HEK293 (cell line): ENCODE measurements at regions not wholly inside any gene's neighbourhood (a gene's known extent, or its start where the extent isn't known, plus 50 kb on each side); places are given as distances from the start of the nearest gene placed in this dataset.

ENCODE experiments used
- CTCF ChIA-PET: fragments of 350-600 bp; formaldehyde crosslinking; extraction: SDS; loops from one replicate; lab custom pipeline; 2021; ENCODE audit warnings: antibody characterized with exemption; lab: Yijun Ruan, JAX
- POLR2A ChIA-PET: fragments of 300-600 bp; formaldehyde crosslinking; extraction: SDS; loops from one replicate; lab custom pipeline; 2020; ENCODE audit warnings: antibody characterized with exemption, inconsistent platforms; lab: Yijun Ruan, JAX
- H3K27ac ChIP-seq: fragments of 200-500 bp; sonication (Bioruptor generic); 2 replicates; pipeline ENCODE4 v1.5.1; 2014; ENCODE audit warnings: low read depth, low read length, control low read depth, inconsistent platforms; ENCODE audit errors: extremely low read depth
- H3K36me3 ChIP-seq, 2 experiments: fragments of 200-500 bp in 1 of 2; sonication (Bioruptor generic) in 1 of 2; 1 replicate in 1 of 2; 2 replicates in 1 of 2; pipeline ENCODE4 v1.5.1; 2014 to 2017; ENCODE audit warnings: inconsistent platforms in 2 of 2, low read length in 2 of 2; ENCODE audit not compliant: control insufficient read depth in 2 of 2, insufficient read depth in 1 of 2
- H3K4me1 ChIP-seq: fragments of 200-500 bp; sonication (Bioruptor generic); 2 replicates; pipeline ENCODE4 v1.5.1; 2014; ENCODE audit warnings: mild to moderate bottlenecking, low read length, inconsistent platforms; ENCODE audit not compliant: control insufficient read depth, insufficient read depth
- H3K4me3 ChIP-seq: 2 replicates; pipeline ENCODE4 v1.5.1; 2011; ENCODE audit warnings: low read depth, mild to moderate bottlenecking, control low read depth, low read length, moderate library complexity
- H3K9me3 ChIP-seq: fragments of 200-500 bp; sonication (Bioruptor generic); 2 replicates; pipeline ENCODE4 v1.5.1; 2014; ENCODE audit warnings: low read depth, low read length, inconsistent platforms; ENCODE audit not compliant: control insufficient read depth, insufficient read depth
- HOXC10 ChIP-seq: sonication (generic); formaldehyde crosslinking; IDR thresholded peaks from 2 replicates; pipeline ENCODE4 v1.8.1; 2023; ENCODE audit warnings: mild to moderate bottlenecking, missing genetic modification reagents
- MEIS1 ChIP-seq: sonication (generic); formaldehyde crosslinking; IDR thresholded peaks from 2 replicates; pipeline ENCODE4 v1.8.1; 2022; ENCODE audit warnings: missing genetic modification reagents, mild to moderate bottlenecking, borderline replicate concordance
- YY1 ChIP-seq: fragments of 450-650 bp; formaldehyde crosslinking; IDR thresholded peaks from 2 replicates; pipeline ENCODE4 v1.5.1; 2018; ENCODE audit warnings: missing biosample characterization, missing genetic modification characterization
- ZBTB20 ChIP-seq: fragments of 450-650 bp; formaldehyde crosslinking; IDR thresholded peaks from 2 replicates; pipeline ENCODE4 v1.5.1; 2016; ENCODE audit warnings: missing biosample characterization, missing genetic modification characterization
- ZBTB8A ChIP-seq: fragments of 450-650 bp; formaldehyde crosslinking; IDR thresholded peaks from 2 replicates; pipeline ENCODE4 v1.5.1; 2016; ENCODE audit warnings: missing biosample characterization, missing genetic modification characterization
- ZNF48 ChIP-seq: fragments of 450-650 bp; formaldehyde crosslinking; IDR thresholded peaks from 2 replicates; pipeline ENCODE4 v1.5.1; 2016; ENCODE audit warnings: missing biosample characterization, missing genetic modification characterization
- ZNF549 ChIP-seq: fragments of 450-650 bp; IDR thresholded peaks from 2 replicates; pipeline ENCODE4 v1.5.1; 2018; ENCODE audit warnings: missing biosample characterization, missing genetic modification characterization, mild to moderate bottlenecking, inconsistent platforms, moderate library complexity
- ZNF571 ChIP-seq: fragments of 450-650 bp; formaldehyde crosslinking; IDR thresholded peaks from 2 replicates; pipeline ENCODE4 v1.5.0; 2017; ENCODE audit warnings: missing biosample characterization, missing genetic modification characterization
- ZNF621 ChIP-seq: fragments of 450-650 bp; formaldehyde crosslinking; IDR thresholded peaks from 2 replicates; pipeline ENCODE4 v1.5.1; 2017; ENCODE audit warnings: missing biosample characterization, missing genetic modification characterization
- ZNF629 ChIP-seq: fragments of 450-650 bp; formaldehyde crosslinking; IDR thresholded peaks from 2 replicates; pipeline ENCODE4 v1.5.1; 2017; ENCODE audit warnings: missing biosample characterization, missing genetic modification characterization
- ZNF670 ChIP-seq: fragments of 450-650 bp; formaldehyde crosslinking; IDR thresholded peaks from 2 replicates; pipeline ENCODE4 v1.5.1; 2016; ENCODE audit warnings: missing biosample characterization, missing genetic modification characterization, low read depth
- ZNF785 ChIP-seq: fragments of 450-650 bp; formaldehyde crosslinking; IDR thresholded peaks from 2 replicates; pipeline ENCODE4 v1.5.1; 2016; ENCODE audit warnings: missing biosample characterization, missing genetic modification characterization
- TF ChIP-seq, protein P1 (sequence below): fragments of 450-650 bp; formaldehyde crosslinking; IDR thresholded peaks from 2 replicates; pipeline ENCODE4 v1.5.1; 2016; ENCODE audit warnings: missing biosample characterization, missing genetic modification characterization
- TF ChIP-seq, protein P2 (sequence below): fragments of 450-650 bp; formaldehyde crosslinking; IDR thresholded peaks from 2 replicates; pipeline ENCODE4 v1.5.1; 2016; ENCODE audit warnings: missing biosample characterization, missing genetic modification characterization
- TF ChIP-seq, protein P3 (sequence below): fragments of 450-650 bp; formaldehyde crosslinking; IDR thresholded peaks from 2 replicates; pipeline ENCODE4 v1.5.1; 2016; ENCODE audit warnings: missing biosample characterization, missing genetic modification characterization
- TF ChIP-seq, protein P4 (sequence below): fragments of 450-650 bp; formaldehyde crosslinking; IDR thresholded peaks from 2 replicates; pipeline ENCODE4 v1.5.1; 2016; ENCODE audit warnings: missing biosample characterization, missing genetic modification characterization
- TF ChIP-seq, protein P5 (sequence below): fragments of 450-650 bp; formaldehyde crosslinking; IDR thresholded peaks from 2 replicates; pipeline ENCODE4 v1.5.1; 2016; ENCODE audit warnings: missing biosample characterization, missing genetic modification characterization, low read depth

DNA sequence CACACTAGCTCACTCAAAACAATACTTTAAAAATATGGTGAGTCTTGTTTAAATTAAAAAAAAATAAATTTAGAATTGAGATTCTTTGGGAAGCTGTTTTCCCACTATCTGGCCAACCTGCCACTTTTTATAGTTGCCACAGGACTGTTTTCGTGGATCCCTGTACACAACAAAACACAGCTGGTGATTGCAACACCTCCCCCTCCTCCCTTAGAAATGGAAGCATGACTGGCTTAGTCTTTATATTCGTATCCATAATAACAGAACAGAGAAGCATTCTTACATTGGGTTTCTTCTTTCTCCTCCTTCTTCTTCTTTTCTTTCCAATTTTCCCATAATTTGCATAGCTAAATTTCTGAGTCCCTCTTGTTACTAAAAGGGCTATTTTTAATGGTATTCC is 79.5 kb upstream of the GJB6 start:
- no peaks in the 10 kb centered on the region for H3K36me3 ChIP-seq
- H3K27ac ChIP-seq, result no peak overlapping the region
- H3K9me3 ChIP-seq, result no peaks in the 10 kb centered on the region
- ChIA-PET CTCF (no interaction called here), POLR2A (no interaction called here)
- H3K4me3 ChIP-seq, result no peak overlapping the region
- TF ChIP-seq, protein P1, sequence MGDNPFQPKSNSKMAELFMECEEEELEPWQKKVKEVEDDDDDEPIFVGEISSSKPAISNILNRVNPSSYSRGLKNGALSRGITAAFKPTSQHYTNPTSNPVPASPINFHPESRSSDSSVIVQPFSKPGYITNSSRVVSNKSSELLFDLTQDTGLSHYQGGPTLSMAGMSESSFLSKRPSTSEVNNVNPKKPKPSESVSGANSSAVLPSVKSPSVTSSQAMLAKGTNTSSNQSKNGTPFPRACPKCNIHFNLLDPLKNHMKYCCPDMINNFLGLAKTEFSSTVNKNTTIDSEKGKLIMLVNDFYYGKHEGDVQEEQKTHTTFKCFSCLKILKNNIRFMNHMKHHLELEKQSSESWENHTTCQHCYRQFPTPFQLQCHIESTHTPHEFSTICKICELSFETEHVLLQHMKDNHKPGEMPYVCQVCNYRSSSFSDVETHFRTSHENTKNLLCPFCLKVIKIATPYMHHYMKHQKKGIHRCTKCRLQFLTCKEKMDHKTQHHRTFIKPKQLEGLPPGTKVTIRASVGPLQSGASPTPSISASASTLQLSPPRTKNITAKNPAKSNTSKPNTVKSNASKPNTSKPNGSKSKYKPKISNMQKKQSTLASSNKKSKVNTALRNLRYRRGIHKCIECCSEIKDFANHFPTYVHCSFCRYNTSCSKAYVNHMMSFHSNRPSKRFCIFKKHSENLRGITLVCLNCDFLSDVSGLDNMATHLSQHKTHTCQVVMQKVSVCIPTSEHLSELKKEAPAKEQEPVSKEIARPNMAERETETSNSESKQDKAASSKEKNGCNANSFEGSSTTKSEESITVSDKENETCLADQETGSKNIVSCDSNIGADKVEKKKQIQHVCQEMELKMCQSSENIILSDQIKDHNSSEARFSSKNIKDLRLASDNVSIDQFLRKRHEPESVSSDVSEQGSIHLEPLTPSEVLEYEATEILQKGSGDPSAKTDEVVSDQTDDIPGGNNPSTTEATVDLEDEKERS, result no peak
- TF ChIP-seq YY1 (tag by site-specific recombination), result no peak
- TF ChIP-seq, protein P2, sequence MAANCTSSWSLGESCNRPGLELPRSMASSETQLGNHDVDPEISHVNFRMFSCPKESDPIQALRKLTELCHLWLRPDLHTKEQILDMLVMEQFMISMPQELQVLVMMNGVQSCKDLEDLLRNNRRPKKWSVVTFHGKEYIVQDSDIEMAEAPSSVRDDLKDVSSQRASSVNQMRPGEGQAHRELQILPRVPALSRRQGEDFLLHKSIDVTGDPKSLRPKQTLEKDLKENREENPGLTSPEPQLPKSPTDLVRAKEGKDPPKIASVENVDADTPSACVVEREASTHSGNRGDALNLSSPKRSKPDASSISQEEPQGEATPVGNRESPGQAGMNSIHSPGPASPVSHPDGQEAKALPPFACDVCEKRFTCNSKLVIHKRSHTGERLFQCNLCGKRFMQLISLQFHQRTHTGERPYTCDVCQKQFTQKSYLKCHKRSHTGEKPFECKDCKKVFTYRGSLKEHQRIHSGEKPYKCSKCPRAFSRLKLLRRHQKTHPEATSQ, result no peak
- TF ChIP-seq, protein P3, sequence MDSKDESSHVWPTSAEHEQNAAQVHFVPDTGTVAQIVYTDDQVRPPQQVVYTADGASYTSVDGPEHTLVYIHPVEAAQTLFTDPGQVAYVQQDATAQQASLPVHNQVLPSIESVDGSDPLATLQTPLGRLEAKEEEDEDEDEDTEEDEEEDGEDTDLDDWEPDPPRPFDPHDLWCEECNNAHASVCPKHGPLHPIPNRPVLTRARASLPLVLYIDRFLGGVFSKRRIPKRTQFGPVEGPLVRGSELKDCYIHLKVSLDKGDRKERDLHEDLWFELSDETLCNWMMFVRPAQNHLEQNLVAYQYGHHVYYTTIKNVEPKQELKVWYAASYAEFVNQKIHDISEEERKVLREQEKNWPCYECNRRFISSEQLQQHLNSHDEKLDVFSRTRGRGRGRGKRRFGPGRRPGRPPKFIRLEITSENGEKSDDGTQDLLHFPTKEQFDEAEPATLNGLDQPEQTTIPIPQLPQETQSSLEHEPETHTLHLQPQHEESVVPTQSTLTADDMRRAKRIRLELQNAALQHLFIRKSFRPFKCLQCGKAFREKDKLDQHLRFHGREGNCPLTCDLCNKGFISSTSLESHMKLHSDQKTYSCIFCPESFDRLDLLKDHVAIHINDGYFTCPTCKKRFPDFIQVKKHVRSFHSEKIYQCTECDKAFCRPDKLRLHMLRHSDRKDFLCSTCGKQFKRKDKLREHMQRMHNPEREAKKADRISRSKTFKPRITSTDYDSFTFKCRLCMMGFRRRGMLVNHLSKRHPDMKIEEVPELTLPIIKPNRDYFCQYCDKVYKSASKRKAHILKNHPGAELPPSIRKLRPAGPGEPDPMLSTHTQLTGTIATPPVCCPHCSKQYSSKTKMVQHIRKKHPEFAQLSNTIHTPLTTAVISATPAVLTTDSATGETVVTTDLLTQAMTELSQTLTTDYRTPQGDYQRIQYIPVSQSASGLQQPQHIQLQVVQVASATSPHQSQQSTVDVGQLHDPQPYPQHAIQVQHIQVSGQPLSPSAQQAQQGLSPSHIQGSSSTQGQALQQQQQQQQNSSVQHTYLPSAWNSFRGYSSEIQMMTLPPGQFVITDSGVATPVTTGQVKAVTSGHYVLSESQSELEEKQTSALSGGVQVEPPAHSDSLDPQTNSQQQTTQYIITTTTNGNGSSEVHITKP, result no peak
- no peak for TF ChIP-seq MEIS1 (CRISPR knock-in tag)
- H3K4me1 ChIP-seq, result no peaks in the 10 kb centered on the region

DNA sequence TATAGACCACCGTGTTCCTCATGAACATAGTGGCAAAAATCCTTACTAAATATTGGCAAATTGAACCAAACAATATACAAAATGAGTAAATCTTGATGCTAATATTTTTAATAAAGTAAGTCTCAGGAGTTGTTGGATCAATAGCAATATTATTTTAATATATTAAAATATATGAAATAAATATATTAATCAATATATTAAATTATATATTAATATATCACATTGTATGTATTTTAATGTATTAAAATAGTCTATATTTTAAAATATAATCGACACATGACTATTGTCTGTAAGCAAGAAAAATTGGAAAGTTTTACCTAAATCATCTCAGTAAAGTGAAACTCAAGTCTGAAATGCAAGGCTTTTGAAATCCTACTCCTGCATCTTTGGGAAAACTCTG is 78.9 kb upstream of the GJB6 start:
- ChIA-PET POLR2A (no interaction called here), CTCF (no interaction called here)
- H3K4me1 ChIP-seq, result no peaks in the 10 kb centered on the region
- TF ChIP-seq ZBTB20 (tag by site-specific recombination), result no peak
- TF ChIP-seq ZNF629, result no peak
- TF ChIP-seq ZNF621, result no peak
- no peak for TF ChIP-seq ZNF670 (tag by site-specific recombination)
- TF ChIP-seq ZBTB8A (tag by site-specific recombination), result no peak
- TF ChIP-seq, protein P4, sequence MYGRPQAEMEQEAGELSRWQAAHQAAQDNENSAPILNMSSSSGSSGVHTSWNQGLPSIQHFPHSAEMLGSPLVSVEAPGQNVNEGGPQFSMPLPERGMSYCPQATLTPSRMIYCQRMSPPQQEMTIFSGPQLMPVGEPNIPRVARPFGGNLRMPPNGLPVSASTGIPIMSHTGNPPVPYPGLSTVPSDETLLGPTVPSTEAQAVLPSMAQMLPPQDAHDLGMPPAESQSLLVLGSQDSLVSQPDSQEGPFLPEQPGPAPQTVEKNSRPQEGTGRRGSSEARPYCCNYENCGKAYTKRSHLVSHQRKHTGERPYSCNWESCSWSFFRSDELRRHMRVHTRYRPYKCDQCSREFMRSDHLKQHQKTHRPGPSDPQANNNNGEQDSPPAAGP (tag by site-specific recombination), result no peak
- no peak for TF ChIP-seq HOXC10 (CRISPR knock-in tag)
- no peaks in the 10 kb centered on the region for H3K9me3 ChIP-seq
- H3K4me3 ChIP-seq, result no peak overlapping the region
- no peak overlapping the region for H3K27ac ChIP-seq
- no peaks in the 10 kb centered on the region for H3K36me3 ChIP-seq

DNA sequence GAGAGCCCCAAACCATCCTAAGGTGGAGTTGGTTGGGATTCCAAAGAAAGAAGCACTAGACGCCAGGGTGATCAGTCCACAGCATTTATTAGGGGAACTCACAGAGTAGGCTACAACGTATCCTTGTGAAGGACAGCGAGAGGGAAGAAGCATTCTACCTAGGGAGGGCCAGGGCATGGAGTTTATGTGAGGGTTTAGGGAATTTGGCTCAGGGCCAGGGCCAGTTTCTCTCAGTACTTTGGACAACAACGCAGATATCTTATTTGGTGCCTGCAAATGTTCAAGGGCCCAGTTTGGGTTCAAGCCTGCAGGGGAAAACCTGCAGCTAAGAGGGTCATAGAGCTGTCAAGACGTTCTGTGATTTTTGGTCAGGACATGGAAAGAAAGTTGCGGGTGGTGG is 73.9 kb upstream of the GJB6 start:
- no peak overlapping the region for H3K27ac ChIP-seq
- no peaks in the 10 kb centered on the region for H3K9me3 ChIP-seq
- ChIA-PET CTCF (no interaction called here), POLR2A (no interaction called here)
- no peaks in the 10 kb centered on the region for H3K36me3 ChIP-seq
- H3K4me3 ChIP-seq, result no peak overlapping the region
- no peak for TF ChIP-seq ZNF785 (tag by site-specific recombination)
- no peak for TF ChIP-seq ZNF571 (tag by site-specific recombination)
- TF ChIP-seq, protein P5, sequence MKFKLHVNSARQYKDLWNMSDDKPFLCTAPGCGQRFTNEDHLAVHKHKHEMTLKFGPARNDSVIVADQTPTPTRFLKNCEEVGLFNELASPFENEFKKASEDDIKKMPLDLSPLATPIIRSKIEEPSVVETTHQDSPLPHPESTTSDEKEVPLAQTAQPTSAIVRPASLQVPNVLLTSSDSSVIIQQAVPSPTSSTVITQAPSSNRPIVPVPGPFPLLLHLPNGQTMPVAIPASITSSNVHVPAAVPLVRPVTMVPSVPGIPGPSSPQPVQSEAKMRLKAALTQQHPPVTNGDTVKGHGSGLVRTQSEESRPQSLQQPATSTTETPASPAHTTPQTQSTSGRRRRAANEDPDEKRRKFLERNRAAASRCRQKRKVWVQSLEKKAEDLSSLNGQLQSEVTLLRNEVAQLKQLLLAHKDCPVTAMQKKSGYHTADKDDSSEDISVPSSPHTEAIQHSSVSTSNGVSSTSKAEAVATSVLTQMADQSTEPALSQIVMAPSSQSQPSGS, result no peak
- TF ChIP-seq ZNF48 (tag by site-specific recombination), result no peak
- no peak for TF ChIP-seq ZNF549 (tag by site-specific recombination)
- TF ChIP-seq, all 188 proteins: peak for 0
- no peaks in the 10 kb centered on the region for H3K4me1 ChIP-seq
